ENCODE measurements at regions not wholly inside any gene's neighbourhood (a gene's known extent, or its start where the extent isn't known, plus 50 kb on each side); places are given as distances from the start of the nearest gene placed in this dataset.

DNA sequence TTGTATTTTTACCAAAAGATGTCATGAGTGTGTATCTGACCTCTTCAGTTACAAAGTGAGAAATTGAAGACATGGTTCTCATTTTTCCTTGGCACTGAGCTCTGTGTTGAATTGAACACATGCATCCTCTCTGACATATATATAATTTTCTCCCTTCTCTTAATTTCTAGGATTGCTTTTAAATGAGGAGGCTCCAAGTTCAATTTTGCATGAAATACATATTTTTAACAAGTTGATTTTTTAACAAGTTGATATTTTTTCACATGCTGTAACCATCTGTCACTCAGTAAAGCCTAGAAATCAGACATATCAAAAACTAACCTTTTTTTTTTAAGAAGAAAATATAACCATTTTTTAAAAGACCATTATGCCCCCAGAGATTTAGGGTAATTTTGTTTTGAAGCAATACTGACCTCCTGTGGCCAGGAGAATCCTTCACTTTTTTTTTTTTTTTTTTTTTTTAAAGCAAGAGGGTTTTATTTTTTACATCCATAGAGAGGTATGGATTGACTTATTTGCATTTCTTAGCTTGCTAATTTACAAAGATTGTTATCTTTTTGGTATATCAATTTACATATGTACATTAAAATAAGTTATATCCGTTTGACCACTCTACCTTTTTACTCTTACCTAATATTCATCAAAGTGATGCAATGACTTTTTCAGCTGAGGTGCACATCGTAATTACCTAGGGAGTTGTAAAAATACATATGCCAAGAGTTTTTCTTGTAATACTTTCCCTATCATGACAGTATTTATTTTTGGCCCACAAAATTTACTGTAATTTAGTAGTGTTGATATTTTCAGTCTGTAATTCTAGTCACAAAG is 161.8 kb downstream of the SOCS6 start:
- no peak for DNase-seq

DNA sequence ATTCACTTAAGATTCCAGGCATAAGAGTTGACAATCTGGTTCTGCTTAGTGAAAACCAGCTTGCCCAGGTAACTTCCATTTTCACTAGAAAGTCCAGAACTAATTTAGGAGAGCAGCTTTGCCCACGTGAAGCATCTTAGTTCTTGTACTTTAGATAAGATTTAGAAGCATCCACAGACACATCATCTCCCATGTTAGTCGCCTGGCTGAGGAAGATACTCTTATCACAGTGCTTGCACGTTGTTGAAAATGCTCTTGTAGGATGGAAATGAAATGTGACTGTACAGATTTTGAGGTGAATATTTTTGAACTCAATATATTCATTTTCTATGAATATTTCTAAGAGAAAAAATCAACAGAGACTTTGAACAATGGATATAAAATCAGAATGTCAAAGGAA is 159.7 kb downstream of the SOCS6 start:
- H3K27ac ChIP-seq (ENCODE audit: low read length), result no peak overlapping the region
- H3K36me3 ChIP-seq (replicated peaks; ENCODE audit: insufficient read depth, low read length), result no peaks in the 10 kb centered on the region
- H2AFZ ChIP-seq (ENCODE audit: low read length), result no peak overlapping the region
- DNase-seq, result no peak
- no peak overlapping the region for H3K4me2 ChIP-seq (ENCODE audit: low read depth, low read length)
- H3F3A ChIP-seq (ENCODE audit: insufficient read depth, low read length), result no peaks in the 10 kb centered on the region
- H4K20me1 ChIP-seq (ENCODE audit: insufficient read depth, low read length), result no peaks in the 10 kb centered on the region
- no peaks in the 10 kb centered on the region for H3K79me2 ChIP-seq (ENCODE audit: low read length)
- TF ChIP-seq EZH2 (optimal IDR thresholded peaks at IDR 0.05; ENCODE audit: low read depth, low read length) (no peak), EZH2phosphoT487 (IDR thresholded peaks at IDR 0.05; ENCODE audit: low read length) (no peak)
- TF ChIP-seq, protein P1, sequence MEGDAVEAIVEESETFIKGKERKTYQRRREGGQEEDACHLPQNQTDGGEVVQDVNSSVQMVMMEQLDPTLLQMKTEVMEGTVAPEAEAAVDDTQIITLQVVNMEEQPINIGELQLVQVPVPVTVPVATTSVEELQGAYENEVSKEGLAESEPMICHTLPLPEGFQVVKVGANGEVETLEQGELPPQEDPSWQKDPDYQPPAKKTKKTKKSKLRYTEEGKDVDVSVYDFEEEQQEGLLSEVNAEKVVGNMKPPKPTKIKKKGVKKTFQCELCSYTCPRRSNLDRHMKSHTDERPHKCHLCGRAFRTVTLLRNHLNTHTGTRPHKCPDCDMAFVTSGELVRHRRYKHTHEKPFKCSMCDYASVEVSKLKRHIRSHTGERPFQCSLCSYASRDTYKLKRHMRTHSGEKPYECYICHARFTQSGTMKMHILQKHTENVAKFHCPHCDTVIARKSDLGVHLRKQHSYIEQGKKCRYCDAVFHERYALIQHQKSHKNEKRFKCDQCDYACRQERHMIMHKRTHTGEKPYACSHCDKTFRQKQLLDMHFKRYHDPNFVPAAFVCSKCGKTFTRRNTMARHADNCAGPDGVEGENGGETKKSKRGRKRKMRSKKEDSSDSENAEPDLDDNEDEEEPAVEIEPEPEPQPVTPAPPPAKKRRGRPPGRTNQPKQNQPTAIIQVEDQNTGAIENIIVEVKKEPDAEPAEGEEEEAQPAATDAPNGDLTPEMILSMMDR (IDR thresholded peaks at IDR 0.05; ENCODE audit: low read length), result no peak
- no peaks in the 10 kb centered on the region for H3K9me3 ChIP-seq (replicated peaks; ENCODE audit: insufficient read depth, low read length)
- no peaks in the 10 kb centered on the region for H3K9me2 ChIP-seq (replicated peaks; ENCODE audit: insufficient read depth, low read length)
- no peaks in the 10 kb centered on the region for H3K27me3 ChIP-seq (replicated peaks; ENCODE audit: insufficient read depth, low read length)
- no peaks in the 10 kb centered on the region for H3K4me1 ChIP-seq (ENCODE audit: low read length)
- H3K4me3 ChIP-seq (ENCODE audit: low read length), result no peak overlapping the region
- no peak overlapping the region for H3K9ac ChIP-seq (ENCODE audit: low read length)

More for the DNA sequence above, 161.8 kb downstream of the SOCS6 start:
- Histone ChIP-seq H3K36me3 (replicated peaks; ENCODE audit: insufficient read depth, low read length) (no peaks in the 10 kb centered on the region), H3K27ac (ENCODE audit: low read length) (no peak overlapping the region), H3K79me2 (ENCODE audit: low read length) (no peaks in the 10 kb centered on the region), H3F3A (ENCODE audit: insufficient read depth, low read length) (no peaks in the 10 kb centered on the region), H3K9me3 (replicated peaks; ENCODE audit: insufficient read depth, low read length) (no peaks in the 10 kb centered on the region), H2AFZ (ENCODE audit: low read length) (no peak overlapping the region), H3K27me3 (replicated peaks; ENCODE audit: insufficient read depth, low read length) (no peaks in the 10 kb centered on the region), H3K4me1 (ENCODE audit: low read length) (no peaks in the 10 kb centered on the region), H3K4me3 (ENCODE audit: low read length) (no peak overlapping the region), H4K20me1 (ENCODE audit: insufficient read depth, low read length) (no peaks in the 10 kb centered on the region), H3K4me2 (ENCODE audit: low read depth, low read length) (no peak overlapping the region), H3K9ac (ENCODE audit: low read length) (no peak overlapping the region), H3K9me2 (replicated peaks; ENCODE audit: insufficient read depth, low read length) (no peaks in the 10 kb centered on the region)
- TF ChIP-seq, protein P1 (IDR thresholded peaks at IDR 0.05; ENCODE audit: low read length), result peak; percentile 49
- TF ChIP-seq EZH2 (optimal IDR thresholded peaks at IDR 0.05; ENCODE audit: low read depth, low read length) (no peak), EZH2phosphoT487 (IDR thresholded peaks at IDR 0.05; ENCODE audit: low read length) (no peak)

DNA sequence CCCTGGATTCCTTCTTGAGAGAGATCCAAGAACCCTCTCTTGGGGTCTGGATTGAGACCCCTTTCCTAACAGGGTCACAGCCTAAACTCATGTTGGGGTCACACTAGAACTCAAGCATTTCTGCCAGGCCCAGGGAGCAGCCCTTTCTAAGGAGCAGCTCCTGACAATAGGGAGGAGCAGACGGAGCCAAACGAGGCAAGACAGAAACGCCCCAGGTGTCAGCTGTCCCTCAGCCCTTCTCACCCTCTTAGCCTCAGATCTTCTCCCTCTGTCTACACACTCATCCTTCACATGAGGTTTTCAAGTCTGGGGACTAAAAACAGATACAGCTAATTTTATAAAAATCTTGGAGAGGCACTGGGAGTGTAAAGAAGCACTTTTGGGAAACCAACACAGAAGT is 157.2 kb downstream of the SOCS6 start:
- DNase-seq, result no peak
- Histone ChIP-seq H3K79me2 (ENCODE audit: low read length) (no peaks in the 10 kb centered on the region), H3K9ac (ENCODE audit: low read length) (no peak overlapping the region), H3K9me2 (replicated peaks; ENCODE audit: insufficient read depth, low read length) (no peaks in the 10 kb centered on the region; the same call in 1 of the 2 replicates), H3K4me2 (ENCODE audit: low read depth, low read length) (peak overlapping the region; percentile 41; the same call in 1 of the 2 replicates), H3K4me1 (ENCODE audit: low read length) (no peaks in the 10 kb centered on the region), H3K4me3 (ENCODE audit: low read length) (no peak overlapping the region), H3K27ac (ENCODE audit: low read length) (no peak overlapping the region), H2AFZ (ENCODE audit: low read length) (0 out of 2 replicates have a peak overlapping the region, but pooled peaks have one; percentile 4), H3F3A (ENCODE audit: insufficient read depth, low read length) (no peaks in the 10 kb centered on the region), H3K27me3 (replicated peaks; ENCODE audit: insufficient read depth, low read length) (no peaks in the 10 kb centered on the region), H3K9me3 (replicated peaks; ENCODE audit: insufficient read depth, low read length) (no peaks in the 10 kb centered on the region), H3K36me3 (replicated peaks; ENCODE audit: insufficient read depth, low read length) (no peaks in the 10 kb centered on the region), H4K20me1 (ENCODE audit: insufficient read depth, low read length) (no peaks in the 10 kb centered on the region)
- TF ChIP-seq, protein P1 (IDR thresholded peaks at IDR 0.05; ENCODE audit: low read length), result no peak
- no peak for TF ChIP-seq EZH2 (optimal IDR thresholded peaks at IDR 0.05; ENCODE audit: low read depth, low read length)
- TF ChIP-seq EZH2phosphoT487 (IDR thresholded peaks at IDR 0.05; ENCODE audit: low read length), result no peak
